Adrenal gland (tissue), 9 donors: ENCODE measurements at regions not wholly inside any gene's neighbourhood (a gene's known extent, or its start where the extent isn't known, plus 50 kb on each side); places are given as distances from the start of the nearest gene placed in this dataset.

Source experiments
- DNase-seq, 7 donors: peaks; one replicate each; pipeline ENCODE4 v3.0.0-alpha.2; 2019 to 2020
- H3K27ac ChIP-seq, 5 donors: fragments of 200-600 bp; sonication (generic) in 4 of 5; 1 replicate in 3 of 5; 2 replicates in 2 of 5; pipeline versions ENCODE4 v1.5.1 to v1.8.0; 2016 to 2020; ENCODE audit warnings: mild to moderate bottlenecking in 1 of 5
- H3K27me3 ChIP-seq: fragments of 200-600 bp; 2 replicates; pipeline ENCODE4 v1.8.0; 2021
- H3K36me3 ChIP-seq, 2 donors: fragments of 200-600 bp; replicated peaks in 1 of 2; 1 replicate in 1 of 2; 2 replicates in 1 of 2; pipeline versions ENCODE4 v1.5.1 to v1.8.0; 2018 to 2022
- H3K4me1 ChIP-seq, 2 donors: fragments of 200-600 bp; replicated peaks in 1 of 2; 1 replicate in 1 of 2; 2 replicates in 1 of 2; pipeline versions ENCODE4 v1.5.1 to v1.8.0; 2018 to 2021
- H3K4me3 ChIP-seq, 4 donors: fragments of 200-600 bp; sonication (generic) in 3 of 4; one replicate each; pipeline ENCODE4 v1.5.1; 2016 to 2018
- H3K9me3 ChIP-seq, 3 donors: fragments of 200-600 bp; sonication (generic) in 1 of 3; replicated peaks in 1 of 3; 1 replicate in 2 of 3; 2 replicates in 1 of 3; pipeline versions ENCODE4 v1.5.1 to v1.8.0; 2016 to 2021
- CTCF ChIP-seq, 6 experiments: fragments of 450-650 bp in 4 of 6; fragments of 200-600 bp in 2 of 6; sonication (generic) in 1 of 6; IDR thresholded peaks; 1 replicate in 5 of 6; 2 replicates in 1 of 6; pipeline versions ENCODE4 v1.5.1 to v1.8.0; 2016 to 2021; ENCODE audit warnings: antibody characterized with exemption in 6 of 6, mild to moderate bottlenecking in 2 of 6, moderate library complexity in 1 of 6
- POLR2A ChIP-seq, 2 donors: fragments of 450-650 bp; IDR thresholded peaks; one replicate each; pipeline ENCODE4 v1.6.1; 2017; ENCODE audit warnings: antibody characterized with exemption in 2 of 2, mild to moderate bottlenecking in 2 of 2, moderate library complexity in 1 of 2
- WGBS, 4 donors: extraction: QIAGEN DNeasy Blood & Tissue Kit in 2 of 4; methylation state at CpG; one replicate each; pipeline versions ENCODE4 v1.1.5 to v1.1.7; 2013 to 2017; 5-methylcytosine and 5-hydroxymethylcytosine counted together
- intact Hi-C, 2 donors: fragments of 100-400 bp; cut with DNase I; formaldehyde crosslinking; loops; one replicate each; pipeline versions ENCODE4 v1.14.1 to v1.15.0; 2022 to 2023
- donor health status: healthy with polysubstance abuse.
- donor health status: Bipolar disorder and iron deficiency.
- donor health status: DM: yes; HTN: yes; CAD: no.
- donor health status: DM: no; HTN: no; CAD: no.
- donor health status: DM: no; HTN: no; CAD: no.

- 92 to 96% (median 94%) methylated on average over 3 of the region's 3 CpGs for WGBS, 4 donors
- TF ChIP-seq CTCF (IDR thresholded peaks at IDR 0.05) (no peak), POLR2A (IDR thresholded peaks at IDR 0.05) (no peak)
Observed at GRCh38 chr10:21095494-21096055, 198.5 kb upstream of the NEBL start.

GRCh38 chr10:21095073-21095472 lies 198.0 kb upstream of the NEBL start:
- no peak for TF ChIP-seq POLR2A (IDR thresholded peaks at IDR 0.05)
- no peak for TF ChIP-seq CTCF (IDR thresholded peaks at IDR 0.05)
- Histone ChIP-seq H3K27me3 (no peaks in the 10 kb centered on the region), H3K4me1 (peaks cover 0 to 8% of the 10 kb centered on the region in 2 donors), H3K36me3 (no peaks in the 10 kb centered on the region), H3K9me3 (no peaks in the 10 kb centered on the region), H3K4me3 (no peak overlapping the region), H3K27ac (no peak overlapping the region)
- 77 to 94% (median 91%) methylated on average over 3 of the region's 3 CpGs for WGBS, 4 donors
- no peak for DNase-seq
- intact Hi-C loops = no loop called here

More at GRCh38 chr10:21095494-21096055, 198.5 kb upstream of the NEBL start:
- Histone ChIP-seq H3K36me3 (no peaks in the 10 kb centered on the region), H3K27me3 (no peaks in the 10 kb centered on the region), H3K9me3 (no peaks in the 10 kb centered on the region), H3K4me3 (no peak overlapping the region), H3K4me1 (peaks cover 0 to 8% of the 10 kb centered on the region in 2 donors), H3K27ac (no peak overlapping the region)
- no peak for DNase-seq
- intact Hi-C loops = no loop called here

- Histone ChIP-seq H3K27ac (no peak overlapping the region), H3K36me3 (no peaks in the 10 kb centered on the region), H3K9me3 (no peaks in the 10 kb centered on the region), H3K4me1 (peaks cover 0 to 8% of the 10 kb centered on the region in 2 donors), H3K4me3 (no peak overlapping the region), H3K27me3 (no peaks in the 10 kb centered on the region)
- intact Hi-C loops = no loop called here
- TF ChIP-seq CTCF (IDR thresholded peaks at IDR 0.05) (no peak), POLR2A (IDR thresholded peaks at IDR 0.05) (no peak)
- peak in 5 of 7 donors; percentile 25 to 65 (median 47) for DNase-seq
- WGBS, 4 donors = 41 to 65% (median 60%) methylated on average over 5 of the region's 5 CpGs
Observed at GRCh38 chr10:21092683-21093524, 195.8 kb upstream of the NEBL start.

- H3K27ac ChIP-seq = no peak overlapping the region
- H3K36me3 ChIP-seq = no peaks in the 10 kb centered on the region
- no peaks in the 10 kb centered on the region for H3K9me3 ChIP-seq
- TF ChIP-seq CTCF (IDR thresholded peaks at IDR 0.05) (no peak), POLR2A (IDR thresholded peaks at IDR 0.05) (no peak)
- no peak for DNase-seq
- intact Hi-C loops = no loop called here
- 77 to 80% (median 79%) methylated on average over 6 of the region's 6 CpGs for WGBS, 4 donors
- H3K4me1 ChIP-seq = peaks cover 0 to 8% of the 10 kb centered on the region in 2 donors
- H3K4me3 ChIP-seq = no peak overlapping the region
- no peaks in the 10 kb centered on the region for H3K27me3 ChIP-seq
Observed at GRCh38 chr10:21090609-21091082, 193.5 kb upstream of the NEBL start.
